DMS114 treated with DMSO at 0.1 percent for 48 hours (cell line): ENCODE measurements at regions not wholly inside any gene's neighbourhood (a gene's known extent, or its start where the extent isn't known, plus 50 kb on each side); places are given as distances from the start of the nearest gene placed in this dataset.

Source experiments
- DNase-seq: peaks from one replicate; lab custom pipeline; 2025; ENCODE audit not compliant: unreplicated experiment; lab: John Stamatoyannopoulos, UW

DNA sequence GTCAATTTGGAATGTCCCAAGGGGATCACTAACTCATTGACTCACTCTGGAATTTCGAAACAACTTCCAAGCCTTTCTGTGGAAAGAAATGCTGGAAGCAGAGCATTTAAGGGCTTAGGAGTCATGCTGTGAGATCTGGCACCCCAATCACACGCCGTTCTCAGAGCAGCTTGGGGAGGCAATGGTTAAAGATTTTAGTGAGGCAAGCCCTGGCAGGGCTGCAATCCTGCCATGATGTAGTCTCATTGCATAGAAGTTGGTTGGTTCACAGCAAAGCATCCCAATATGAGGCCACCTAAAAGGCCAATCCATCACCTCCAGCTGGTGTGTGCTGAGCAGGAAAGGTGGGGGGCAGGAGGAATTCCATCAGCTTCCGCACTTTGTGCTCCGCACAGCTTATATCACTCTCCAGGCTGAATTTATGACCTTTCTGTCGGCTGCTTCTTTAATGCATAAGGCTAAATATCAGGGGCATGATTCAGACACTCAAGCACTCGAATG lies 1043.9 kb upstream of the POU3F3 start:
- DNase-seq: no peak

DNA sequence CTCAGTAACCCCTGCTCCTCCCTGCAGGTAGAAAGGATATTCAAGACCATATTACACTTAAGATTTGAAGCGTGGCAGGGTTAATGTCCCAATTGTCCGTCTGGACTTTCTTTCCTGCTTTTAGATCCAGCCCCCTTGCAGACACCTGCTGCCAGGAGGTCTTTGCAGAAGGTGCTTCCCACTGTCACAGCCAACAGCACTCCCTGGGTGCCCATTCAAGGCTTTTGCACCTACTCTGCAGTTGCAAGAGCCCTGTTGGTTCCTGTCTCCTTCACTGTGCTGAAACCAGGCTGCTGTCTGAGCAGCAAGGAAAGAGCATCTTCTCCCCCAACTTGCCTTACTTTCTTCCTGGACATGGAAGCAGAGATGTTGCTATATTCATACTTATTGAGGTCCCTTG lies 1043.0 kb upstream of the POU3F3 start:
- no peak for DNase-seq

DNA sequence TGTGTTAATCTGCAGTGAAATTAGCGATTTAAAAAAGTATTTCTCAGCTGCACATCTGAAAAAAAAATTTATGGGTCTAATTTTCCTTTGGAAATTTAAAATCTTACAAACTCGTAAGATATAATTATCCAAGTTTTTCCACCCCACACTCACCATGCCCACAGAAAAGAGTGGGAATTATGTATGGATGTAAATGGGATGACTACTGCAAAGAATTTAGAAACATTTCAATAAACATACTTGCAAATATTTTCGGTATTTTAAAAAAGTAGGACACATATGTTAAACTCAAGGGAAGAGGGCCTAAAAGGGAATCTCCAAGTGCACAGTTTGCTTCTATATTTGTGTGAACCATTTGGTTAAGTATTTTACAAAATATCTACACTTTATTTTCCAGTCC lies 1039.9 kb upstream of the POU3F3 start:
- no peak for DNase-seq

DNA sequence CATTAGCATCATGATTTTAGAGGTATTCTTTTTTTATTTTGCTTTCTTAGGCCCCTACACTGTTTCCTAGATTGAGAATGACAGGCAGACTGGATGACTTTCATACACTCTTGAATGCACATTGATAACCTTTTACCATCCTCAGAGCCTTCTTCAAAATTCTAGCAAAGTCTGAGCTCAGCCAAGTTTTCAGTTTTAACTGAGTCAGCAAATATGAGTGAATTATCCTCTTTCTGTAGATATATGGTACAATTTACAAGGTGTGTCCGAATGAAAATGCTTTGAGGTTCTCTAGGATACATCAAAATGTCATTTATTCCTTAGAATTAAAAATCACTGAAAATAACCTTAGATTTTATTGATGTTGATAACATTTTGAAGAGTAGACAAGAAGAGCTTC lies 1038.2 kb upstream of the POU3F3 start:
- no peak for DNase-seq

DNA sequence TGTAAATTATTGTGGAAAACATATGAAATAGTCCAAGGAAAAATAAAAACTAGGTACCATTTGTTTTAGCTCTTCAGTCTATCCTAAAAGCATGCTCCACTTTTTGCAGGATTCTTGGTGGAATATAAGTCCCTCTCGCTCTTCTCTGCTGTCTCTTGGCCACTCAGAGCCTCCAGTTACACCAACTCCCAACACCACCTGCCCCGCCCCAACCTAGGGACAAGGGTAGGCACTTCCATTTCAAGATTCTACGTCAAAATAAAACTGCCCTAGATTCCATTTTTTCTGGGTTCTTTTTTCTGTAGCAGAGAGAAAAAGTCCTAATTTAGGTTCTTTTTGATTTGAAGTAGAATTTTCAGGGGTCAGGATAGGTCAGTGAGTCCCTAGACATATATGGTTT lies 1036.2 kb upstream of the POU3F3 start:
- DNase-seq: no peak

DNA sequence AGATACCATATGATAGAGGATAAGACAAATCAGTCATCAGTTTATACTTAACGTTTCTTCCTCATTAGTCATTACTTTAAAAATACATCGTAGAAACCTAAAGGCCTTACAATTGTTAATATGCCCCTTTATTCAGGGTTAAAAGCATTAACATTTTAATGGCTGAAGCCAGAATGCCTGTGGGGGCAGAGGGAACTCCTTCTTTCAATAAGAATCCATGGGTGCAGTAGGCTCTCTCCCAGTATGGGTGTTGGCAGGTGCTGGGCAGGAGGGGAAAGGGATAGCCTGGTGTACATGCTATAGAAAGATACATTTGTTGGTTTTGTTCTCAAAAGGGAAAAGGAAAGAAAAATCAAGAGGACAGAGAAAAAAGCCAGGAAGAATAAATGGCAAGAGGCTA lies 1035.7 kb upstream of the POU3F3 start:
- DNase-seq: no peak

DNA sequence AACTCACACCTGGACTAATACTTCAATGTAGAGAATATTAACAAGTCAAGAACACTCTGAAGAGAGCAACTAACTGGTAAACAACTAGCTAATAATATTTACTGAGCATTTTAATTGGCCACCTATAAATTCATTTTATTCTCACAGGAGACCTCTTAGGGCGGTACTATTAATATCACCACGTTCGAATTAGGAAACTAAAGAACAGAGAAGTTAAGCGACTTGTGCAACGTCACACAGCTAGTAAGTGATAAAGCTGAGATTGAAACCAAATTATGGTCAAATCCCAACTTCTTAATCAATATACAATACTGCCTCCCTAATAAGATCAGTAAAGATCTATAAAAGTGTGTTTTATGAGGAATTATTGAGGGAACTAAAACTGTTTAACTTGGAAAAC lies 1034.3 kb upstream of the POU3F3 start:
- no peak for DNase-seq

DNA sequence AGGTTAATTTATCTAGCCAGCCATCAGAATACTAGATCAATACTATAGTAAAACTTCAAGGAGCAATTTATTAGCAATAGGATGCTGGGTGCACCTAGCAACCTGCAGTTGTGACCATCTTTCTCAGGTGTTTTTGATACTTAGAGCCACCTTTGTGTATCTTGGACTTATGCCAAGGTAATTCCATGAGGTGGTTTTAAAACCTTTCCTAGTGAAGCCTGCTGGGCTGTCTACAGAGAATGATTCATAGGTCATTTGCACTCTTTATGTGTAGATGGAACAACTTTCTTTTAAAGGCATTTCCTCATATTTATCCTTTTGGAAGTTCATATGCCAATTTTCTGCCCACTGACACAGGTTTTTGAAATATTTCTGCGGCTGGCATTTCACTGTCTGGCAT lies 1030.1 kb upstream of the POU3F3 start:
- DNase-seq: no peak

DNA sequence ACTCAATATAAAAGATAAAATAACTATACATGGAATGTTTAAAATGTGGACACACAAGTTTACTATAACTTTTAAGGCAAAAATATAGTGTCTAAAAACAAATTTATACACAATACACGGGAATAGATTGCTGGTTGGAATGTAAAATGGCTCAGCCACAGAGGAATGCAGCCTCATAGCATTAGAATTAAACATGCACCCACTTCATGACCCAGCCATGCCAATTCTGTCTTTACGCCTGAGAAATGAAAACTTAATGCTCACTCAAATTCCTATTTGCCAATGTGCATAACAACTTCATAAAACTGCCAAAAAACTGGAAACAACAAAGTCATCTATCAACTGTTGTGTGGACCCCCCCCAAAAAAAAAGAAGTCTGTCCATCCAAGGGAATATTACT lies 1006.6 kb upstream of the POU3F3 start:
- no peak for DNase-seq

DNA sequence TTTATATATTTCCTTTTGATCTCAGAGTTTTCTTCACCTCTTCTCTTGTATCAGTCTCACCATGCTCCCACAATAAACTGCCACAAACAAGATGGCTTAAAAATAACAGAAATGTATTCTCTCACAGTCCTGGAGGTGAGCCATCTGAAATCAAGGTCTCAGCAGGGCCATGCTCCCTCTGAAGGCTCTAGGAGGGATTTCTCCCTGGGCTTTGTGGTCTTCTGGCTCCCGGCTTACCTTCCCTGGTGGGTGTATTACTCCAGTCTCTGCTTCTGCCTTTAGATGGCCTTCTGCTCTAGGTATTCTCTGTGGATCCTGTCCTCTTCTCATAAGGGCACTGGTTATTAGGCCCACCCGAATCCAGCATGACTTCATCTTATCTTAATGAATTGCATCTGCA lies 994.7 kb upstream of the POU3F3 start:
- no peak for DNase-seq

DNA sequence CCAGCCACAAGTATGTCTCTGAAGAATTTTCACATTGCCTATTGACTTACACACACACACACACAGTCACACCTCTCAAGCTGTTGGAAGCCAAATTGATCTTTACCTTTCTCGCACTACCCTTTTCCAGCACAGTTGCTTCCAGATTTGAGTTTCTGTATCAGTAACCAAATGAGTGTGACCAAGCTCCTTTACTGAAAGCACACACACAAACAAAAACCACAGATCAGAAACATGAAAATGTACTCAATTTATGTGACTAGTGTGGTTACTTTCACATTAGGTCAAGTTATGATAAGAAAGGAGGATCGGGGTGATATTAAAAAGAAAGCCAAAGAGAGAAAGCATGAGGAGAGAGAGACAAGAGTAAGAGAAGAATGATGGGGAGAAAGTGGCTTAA lies 993.9 kb upstream of the POU3F3 start:
- DNase-seq: no peak

DNA sequence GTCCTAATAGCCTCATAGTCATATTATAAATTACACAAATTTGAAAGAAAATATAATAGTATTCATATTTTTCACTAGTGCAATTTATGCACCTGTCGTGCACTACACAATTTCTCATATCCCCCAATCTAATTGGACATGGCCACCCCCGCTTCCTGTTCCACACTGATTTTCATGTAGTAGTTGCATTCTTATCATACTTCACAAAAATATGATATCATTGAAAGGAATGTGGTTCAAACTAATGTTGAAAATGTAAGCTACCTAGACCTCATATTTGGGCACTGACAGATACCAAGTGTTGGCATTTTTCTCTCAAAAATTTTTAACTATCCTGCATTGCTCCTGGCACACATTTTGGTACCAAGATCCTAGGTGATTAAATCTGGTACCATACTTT lies 985.5 kb upstream of the POU3F3 start:
- no peak for DNase-seq

DNA sequence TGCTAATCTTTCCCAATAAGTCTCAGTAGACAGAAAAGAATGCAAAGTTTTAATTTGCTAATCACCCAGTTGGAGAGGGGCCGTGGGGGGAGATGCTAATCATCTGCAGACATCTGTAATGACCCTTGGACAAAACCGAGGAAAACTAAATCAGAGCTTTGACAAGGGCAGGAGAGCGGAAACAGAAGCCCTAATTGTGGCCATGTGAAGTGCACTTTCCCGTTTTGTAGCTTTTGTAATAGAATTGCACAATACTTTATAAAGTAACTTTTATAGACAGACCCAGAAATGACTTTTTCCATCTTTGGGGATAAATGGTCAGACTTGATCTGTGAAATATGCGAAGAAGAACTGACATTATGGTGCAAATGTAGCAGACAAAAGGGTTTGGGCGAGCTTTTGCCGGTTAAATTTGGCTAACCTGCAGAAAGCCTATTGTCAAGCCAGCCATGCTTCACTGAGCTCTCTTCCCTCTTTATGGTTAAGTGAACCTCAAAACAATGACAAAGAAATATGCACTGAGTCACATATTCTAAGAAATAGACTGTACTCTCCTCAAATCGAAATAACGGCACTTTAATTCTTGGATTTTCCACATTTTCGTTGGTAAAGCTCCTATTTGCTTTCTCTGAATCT lies 980.1 kb upstream of the POU3F3 start:
- no peak for DNase-seq

DNA sequence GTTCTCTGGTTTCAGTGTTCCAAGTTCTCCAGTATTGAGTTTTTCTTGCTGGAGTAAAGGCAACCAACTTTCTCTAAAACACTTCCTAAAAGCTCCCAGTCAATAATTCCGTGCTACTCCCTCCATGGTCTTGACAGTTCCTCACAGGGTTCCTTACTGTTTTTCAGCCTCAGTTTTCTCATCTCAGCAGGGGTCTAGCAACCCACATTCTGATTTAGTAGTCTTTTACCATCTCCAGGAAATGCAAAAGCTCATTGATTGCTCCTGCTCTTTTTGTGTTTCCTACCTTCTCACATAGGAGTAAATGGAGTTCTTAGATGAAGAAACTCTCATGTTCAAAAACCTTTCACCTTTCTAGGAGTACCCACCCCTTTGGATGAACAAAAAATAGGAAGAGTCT lies 978.8 kb upstream of the POU3F3 start:
- no peak for DNase-seq

DNA sequence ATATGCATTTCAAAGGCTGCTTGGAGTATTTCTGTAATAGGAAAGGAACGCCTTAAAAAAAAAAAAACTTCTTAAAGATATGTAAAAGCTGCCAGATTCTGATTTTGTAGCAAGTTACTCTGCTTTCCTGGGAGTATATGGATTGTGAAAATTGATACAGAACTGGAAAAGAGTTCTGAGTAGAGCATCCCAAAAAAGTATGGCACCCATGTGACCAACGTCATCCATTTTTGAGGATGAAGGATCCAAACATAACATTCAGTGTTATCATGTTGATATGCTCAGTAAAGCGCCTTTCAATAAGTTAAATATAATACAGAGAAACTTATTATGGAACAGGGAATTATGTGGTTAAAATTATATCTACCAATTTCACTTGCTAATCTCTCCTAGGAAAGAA lies 978.4 kb upstream of the POU3F3 start:
- DNase-seq: no peak

DNA sequence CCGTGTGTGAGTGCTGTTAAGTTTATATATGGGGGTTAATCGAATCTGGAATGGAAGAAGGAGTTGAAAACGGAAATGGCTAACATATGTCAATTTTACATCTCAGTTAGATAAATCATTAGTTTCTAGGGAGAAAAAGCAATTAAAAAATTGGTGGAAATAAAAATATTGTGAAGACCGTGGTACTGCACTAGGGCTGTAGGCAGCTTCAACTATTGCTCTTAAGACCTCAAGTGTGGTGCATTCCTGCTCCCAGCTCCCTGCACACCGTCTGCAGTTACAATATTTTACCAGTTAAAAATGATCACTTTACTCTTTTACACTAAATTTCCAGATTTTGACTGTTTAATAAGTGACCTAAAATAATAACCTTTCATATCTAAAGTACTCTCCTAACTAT lies 977.3 kb upstream of the POU3F3 start:
- DNase-seq: no peak

DNA sequence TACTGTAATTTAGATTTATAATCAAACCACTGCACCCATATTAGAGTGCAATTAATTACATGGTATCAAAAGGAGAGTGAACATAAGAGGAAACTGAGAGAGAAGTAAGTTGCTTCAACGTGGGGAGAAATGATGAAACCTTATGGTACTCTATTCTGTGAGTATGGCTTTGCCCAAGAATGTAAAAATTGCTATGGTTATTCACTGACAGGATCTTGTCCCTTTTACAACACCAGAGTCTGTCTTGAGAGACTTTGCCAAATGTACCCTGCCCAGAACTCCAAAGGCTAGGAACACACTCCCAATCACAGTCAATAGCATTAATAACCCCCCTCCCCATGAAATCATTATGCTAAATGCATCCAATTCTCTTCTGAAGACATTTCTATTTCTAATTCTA lies 974.8 kb upstream of the POU3F3 start:
- no peak for DNase-seq

DNA sequence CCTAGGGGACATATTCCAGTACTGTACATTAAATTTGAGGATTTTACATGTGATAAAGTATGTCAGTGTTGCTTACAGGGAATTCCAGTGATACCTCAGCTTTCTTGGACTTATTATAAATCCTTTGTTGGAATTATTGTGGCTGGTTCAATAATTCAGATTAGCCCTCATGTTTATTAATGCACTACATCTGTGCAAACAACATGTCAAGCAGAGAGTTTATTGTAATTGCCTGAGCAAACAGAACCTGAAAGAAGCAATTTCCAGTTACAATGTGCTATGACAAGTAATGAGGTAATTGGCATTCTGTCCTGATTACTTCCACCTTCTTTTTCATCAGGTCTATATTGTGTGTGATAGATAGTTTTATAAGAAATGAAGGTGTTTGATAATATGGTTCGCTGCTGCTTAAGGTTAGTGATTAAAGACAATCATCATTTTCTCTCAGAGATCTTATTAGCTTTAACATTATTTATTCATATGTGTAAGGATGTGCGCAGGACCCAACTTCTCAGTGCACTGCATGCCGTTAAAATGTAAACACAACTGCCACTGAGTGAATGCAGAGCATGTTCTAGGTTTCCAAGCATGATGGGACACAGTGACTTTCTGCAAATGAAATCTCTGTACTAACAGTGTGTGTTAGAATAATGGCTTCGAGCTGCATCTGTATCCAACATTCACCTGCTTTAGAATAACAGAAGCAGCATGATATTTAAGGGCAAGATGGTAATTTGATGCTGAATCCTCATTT lies 973.7 kb upstream of the POU3F3 start:
- DNase-seq: no peak

DNA sequence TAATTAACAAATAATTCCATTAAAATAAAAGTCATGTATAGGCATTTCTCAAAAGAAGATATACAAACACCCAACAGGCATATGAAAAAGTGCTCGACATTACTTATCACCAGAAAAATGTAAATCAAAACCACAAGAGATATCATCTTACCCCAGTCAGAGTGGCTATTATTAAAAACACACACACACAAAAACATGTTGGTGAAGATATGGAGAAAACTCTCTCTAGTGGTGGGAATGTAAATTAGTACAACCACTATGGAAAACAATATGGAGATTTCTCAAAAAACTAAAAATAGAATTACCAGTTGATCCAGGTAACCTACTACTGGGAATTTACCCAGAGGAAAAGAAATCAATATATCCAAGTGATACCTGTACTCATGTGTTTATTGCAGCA lies 966.3 kb upstream of the POU3F3 start:
- DNase-seq: no peak

DNA sequence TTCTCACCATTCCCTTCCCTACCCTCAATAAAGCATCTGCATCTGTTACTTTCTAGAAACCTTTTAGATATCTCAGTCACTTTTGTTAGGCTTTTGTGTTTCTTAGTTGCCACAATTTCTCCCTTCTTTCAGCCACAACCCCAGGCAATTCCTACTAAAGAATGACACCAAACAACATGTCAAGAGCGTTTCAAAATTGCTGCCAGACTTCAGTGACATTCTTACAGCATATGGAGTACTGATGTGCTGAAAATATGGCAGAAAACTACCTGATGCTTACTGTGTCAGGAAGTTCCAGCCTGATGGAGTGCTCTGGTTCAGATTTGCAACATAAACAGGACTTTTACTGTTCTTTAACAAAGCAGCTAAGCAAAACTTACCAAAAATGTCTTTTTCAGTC lies 957.7 kb upstream of the POU3F3 start:
- DNase-seq: no peak

DNA sequence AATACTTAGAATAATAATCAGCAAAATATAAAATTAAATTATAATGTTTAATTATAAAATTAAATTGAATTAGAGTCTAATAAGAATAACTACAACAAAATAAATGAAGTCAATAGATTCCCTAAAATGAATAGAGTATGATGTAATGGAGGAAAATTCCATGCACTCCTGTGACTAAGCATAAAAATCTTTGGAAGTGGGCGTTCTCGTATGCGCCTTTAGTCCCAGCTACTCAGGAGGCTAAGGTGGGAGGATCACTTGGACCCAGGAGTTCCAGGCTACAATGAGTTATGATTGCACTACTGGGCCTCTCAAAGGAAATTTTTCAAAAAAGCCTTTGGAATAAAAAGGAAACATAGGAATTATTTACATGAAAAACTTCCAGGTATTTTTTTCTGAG lies 955.4 kb upstream of the POU3F3 start:
- no peak for DNase-seq

DNA sequence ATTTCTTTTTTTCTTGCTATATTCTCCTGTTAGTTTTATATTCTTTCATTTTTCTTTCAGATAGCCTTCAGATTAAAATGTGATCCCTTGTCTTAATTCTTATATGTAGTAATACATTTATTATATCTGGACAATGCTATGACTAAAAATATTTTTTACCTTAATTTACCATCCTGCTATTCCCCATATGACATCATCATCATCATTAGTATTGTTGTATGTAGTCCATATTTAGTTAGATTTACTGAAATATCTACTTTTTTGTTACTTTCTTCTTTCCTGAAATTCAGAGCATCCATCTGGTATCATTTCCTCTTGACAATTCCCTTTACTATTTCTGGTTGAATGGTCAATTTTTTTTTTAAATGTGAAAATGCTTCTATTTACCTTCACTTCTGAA lies 951.6 kb upstream of the POU3F3 start:
- DNase-seq: no peak

DNA sequence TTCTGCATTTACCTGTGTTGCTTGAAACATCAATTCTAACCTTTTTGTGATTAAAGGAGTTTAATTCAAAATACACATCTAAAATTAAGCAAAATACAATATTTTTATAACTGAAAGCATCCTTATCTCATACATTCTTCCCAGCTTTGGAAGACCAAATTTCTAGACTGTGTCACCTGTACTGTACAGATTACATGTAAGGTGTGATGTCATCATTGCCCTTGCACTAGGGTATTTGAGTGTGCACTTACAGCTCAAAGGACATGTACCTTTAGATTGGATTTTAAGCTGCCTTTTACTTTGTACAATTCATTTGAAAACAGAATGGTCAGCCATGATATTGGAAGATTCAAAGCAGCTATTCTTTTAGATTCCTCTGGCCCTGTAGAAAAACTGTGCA lies 932.8 kb upstream of the POU3F3 start:
- no peak for DNase-seq
